Epithelial cell of esophagus (primary cell): ENCODE measurements at regions not wholly inside any gene's neighbourhood (a gene's known extent, or its start where the extent isn't known, plus 50 kb on each side); places are given as distances from the start of the nearest gene placed in this dataset.

Source experiments
- DNase-seq: peaks from one replicate; pipeline ENCODE4 v3.0.0; 2010; ENCODE audit warnings: low read depth
- H3K4me3 ChIP-seq: 2 replicates; pipeline ENCODE4 v1.5.1; 2011; ENCODE audit warnings: mild to moderate bottlenecking, low read length, control low read depth
- TF ChIP-seq, protein P1 (sequence below): IDR thresholded peaks from 2 replicates; pipeline ENCODE4 v1.5.1; 2011; ENCODE audit warnings: low read depth, mild to moderate bottlenecking, low read length, control low read depth, inconsistent platforms; ENCODE audit not compliant: insufficient read depth; ENCODE audit errors: missing control alignments

DNA sequence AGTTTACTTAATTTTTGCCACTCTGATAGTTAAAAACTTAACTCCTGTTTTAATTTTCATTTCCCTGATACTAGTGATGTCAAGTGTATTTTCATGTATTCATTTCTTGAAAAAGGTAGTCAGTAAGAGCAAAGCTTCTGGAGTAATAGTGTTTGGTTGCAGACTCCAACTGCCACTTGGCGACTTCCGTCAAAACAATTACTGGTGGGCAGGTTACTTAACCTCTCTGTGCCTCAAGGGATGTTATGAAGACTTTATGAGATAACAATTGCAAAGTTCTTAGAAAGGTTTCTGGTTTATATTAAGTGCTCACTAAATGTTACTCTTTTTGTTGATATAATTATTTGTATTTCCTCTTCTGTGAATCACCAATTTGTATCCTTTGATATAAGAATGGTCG is 129.7 kb downstream of the NFKBIZ start:
- TF ChIP-seq, protein P1, sequence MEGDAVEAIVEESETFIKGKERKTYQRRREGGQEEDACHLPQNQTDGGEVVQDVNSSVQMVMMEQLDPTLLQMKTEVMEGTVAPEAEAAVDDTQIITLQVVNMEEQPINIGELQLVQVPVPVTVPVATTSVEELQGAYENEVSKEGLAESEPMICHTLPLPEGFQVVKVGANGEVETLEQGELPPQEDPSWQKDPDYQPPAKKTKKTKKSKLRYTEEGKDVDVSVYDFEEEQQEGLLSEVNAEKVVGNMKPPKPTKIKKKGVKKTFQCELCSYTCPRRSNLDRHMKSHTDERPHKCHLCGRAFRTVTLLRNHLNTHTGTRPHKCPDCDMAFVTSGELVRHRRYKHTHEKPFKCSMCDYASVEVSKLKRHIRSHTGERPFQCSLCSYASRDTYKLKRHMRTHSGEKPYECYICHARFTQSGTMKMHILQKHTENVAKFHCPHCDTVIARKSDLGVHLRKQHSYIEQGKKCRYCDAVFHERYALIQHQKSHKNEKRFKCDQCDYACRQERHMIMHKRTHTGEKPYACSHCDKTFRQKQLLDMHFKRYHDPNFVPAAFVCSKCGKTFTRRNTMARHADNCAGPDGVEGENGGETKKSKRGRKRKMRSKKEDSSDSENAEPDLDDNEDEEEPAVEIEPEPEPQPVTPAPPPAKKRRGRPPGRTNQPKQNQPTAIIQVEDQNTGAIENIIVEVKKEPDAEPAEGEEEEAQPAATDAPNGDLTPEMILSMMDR, result no peak
- no peak for DNase-seq
- H3K4me3 ChIP-seq, result no peak overlapping the region

DNA sequence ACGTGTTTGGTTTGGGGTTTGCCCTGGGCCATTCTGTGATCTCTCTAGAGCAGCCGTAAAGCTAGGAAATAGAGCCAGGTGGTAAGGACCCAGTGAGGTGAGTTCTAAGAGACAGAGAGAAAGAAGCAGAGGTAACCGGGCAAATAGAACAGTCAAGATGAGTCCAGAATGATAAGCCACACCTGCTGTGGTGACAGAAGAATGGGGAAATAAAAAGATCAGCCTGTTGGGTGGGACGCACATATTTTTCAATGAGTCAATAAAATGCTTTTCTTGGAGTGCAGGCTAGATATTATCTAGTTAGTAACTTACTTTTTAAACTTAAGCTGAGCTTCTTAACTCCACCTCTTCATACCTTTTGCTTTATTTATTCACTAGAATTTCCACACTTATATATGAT is 135.0 kb downstream of the NFKBIZ start:
- DNase-seq, result peak; percentile 56
- H3K4me3 ChIP-seq, result no peak overlapping the region
- TF ChIP-seq, protein P1, result no peak

DNA sequence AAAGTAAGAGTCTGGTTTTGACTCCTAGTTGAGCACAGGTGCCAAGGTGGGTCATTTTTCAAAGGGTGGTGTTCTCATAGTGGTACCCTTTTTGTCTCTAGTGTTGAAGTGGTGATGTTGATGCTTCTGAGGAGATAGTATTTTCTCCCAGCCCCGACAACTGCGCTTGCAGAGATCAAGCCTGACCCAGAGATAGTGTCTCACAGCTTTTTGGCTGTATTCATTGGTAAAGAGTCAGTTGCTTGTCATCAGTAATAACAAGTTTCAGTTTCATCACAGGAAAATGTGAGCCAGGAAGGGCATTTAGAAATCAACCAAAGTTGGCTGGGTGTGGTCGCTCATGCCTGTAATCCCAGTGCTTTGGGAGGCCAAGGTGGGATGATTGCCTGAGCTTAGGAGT is 139.3 kb downstream of the NFKBIZ start:
- TF ChIP-seq, protein P1, result no peak
- no peak overlapping the region for H3K4me3 ChIP-seq
- DNase-seq, result peak; percentile 77

DNA sequence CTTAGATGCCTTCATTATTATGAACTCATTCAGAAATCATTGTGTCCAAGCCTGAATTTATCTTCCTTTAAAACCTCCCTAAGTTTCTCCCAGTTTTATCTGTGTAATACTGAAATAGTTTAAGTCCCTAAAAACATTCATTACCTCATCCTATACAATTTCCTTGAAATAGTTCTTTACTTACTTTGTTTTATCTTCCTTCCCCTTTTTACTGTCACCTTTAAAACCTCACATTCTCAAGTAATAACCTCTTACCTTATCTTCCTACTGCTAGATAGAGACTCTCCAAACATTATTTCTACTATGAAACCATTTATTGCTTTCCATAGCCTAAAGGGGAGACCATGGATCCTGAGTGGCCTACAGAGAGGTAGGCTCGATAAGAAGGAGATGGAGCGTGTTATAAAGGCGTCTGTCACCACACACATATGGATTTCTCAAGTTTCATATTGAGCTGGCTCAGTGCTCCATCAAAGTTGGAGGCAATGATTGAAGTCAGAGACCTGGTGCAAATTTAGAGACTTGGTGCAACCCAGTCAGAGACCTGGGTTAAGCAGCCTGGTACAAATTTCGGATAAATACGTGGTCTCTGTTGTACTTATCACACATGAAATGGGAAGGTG is 140.4 kb downstream of the NFKBIZ start:
- no peak for DNase-seq
- TF ChIP-seq, protein P1, result no peak
- H3K4me3 ChIP-seq, result no peak overlapping the region

DNA sequence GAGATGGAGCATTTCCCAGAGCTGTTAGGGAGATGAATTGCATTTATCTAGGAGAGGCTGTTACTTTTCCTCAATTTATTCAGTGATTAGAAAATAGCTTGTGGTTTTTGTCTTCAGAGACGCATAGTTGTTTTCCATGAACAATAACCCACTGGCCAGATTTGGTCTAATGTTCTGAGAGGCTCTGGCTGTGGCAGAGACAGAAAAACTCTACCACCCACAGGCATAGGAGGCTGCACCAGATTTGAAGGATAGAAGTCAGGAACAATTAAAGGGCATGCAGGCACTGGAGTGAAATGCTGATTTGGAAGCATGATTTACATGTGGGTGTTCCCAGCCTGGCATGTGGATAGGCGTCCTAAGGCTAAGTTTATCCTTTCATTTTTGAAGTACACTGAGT is 143.5 kb downstream of the NFKBIZ start:
- TF ChIP-seq, protein P1, result no peak
- peak; percentile 41 for DNase-seq
- H3K4me3 ChIP-seq, result no peak overlapping the region

DNA sequence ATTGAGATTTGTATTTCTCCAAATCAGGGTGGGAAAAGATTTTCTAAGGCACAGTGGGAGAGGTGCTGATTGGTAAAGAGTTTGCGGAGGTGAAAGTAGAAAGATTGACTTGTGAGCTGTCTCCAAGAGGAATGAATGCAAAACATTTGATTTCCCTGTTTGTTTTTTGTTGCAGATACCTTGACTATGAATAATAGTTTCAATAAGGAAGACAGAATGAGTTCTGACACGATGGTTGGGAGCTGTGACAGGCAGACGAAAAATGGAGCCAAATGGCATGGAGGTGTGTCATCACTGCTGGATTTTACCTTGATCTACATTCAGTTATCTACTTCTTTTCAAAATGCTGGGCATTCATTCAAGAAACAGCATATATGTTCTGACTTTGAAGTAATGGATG is 145.1 kb downstream of the NFKBIZ start:
- TF ChIP-seq, protein P1, result no peak
- no peak overlapping the region for H3K4me3 ChIP-seq
- peak; percentile 97 for DNase-seq

DNA sequence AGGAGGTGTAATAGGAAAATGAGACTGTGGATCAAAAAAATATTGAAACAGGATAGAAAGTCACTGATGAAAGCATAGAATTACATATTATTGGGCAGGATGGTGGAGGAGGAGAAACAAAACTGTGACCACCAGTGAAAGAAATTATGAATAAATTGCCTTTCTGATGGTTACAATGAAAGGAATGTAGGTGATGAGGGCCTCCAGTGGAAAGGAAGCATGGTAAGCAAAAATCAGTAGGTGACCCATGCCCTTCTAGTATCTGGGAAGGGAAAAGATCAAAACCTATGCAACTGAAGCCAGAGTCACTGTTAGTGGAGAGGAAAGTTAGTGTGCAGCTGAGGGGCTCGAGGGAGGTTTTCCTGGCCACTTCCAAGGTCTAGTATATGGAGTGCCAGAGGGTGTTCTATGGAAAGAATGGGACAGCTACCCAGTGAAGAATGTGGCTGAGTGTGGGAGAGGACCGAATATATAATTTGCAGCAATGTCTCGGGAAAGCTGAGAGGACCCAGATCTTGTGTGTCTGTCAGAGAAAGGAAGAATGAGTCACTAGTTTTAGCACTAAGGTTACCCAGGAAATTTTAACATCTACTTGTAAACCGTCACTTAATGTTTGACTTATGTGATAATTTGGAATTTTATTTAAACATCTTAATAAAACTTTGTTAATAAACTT is 146.2 kb downstream of the NFKBIZ start:
- H3K4me3 ChIP-seq, result no peak overlapping the region
- DNase-seq, result peak; percentile 80
- TF ChIP-seq, protein P1, result no peak
